SK-N-SH (cell line): ENCODE measurements at regions not wholly inside any gene's neighbourhood (a gene's known extent, or its start where the extent isn't known, plus 50 kb on each side); places are given as distances from the start of the nearest gene placed in this dataset.

Experiments used
- CTCF ChIA-PET: fragments of 300-600, 350-600 bp; formaldehyde crosslinking; extraction: SDS; loops from one replicate; lab custom pipeline; 2021; lab: Yijun Ruan, JAX
- POLR2A ChIA-PET: fragments of 350-600 bp; sonication (Branson Sonifier 250); formaldehyde crosslinking; extraction: SDS; loops from one replicate; lab custom pipeline; 2020; ENCODE audit warnings: antibody characterized with exemption, inconsistent platforms; lab: Yijun Ruan, JAX
- DNase-seq: peaks from one replicate; pipeline ENCODE4 v3.0.0; 2012
- H2AFZ ChIP-seq: fragments of 200-600 bp; sonication (generic); 2 replicates; pipeline ENCODE4 v1.8.1; 2016; ENCODE audit warnings: antibody characterized with exemption, mild to moderate bottlenecking, low read depth
- H3F3A ChIP-seq: fragments of 200-600 bp; sonication (generic); replicated peaks from 2 replicates; pipeline ENCODE3; 2016; ENCODE audit warnings: antibody characterized with exemption, mild to moderate bottlenecking; ENCODE audit not compliant: insufficient read depth
- H3K27ac ChIP-seq, 2 experiments: fragments of 200-500 bp in 1 of 2; fragments of 200-600 bp in 1 of 2; sonication (Bioruptor generic) in 1 of 2; sonication (generic), shearing (Covaris generic) in 1 of 2; 2 replicates each; pipeline versions ENCODE4 v1.5.1 to v1.6.1; 2014 to 2016; ENCODE audit warnings: low read depth in 2 of 2, inconsistent platforms in 1 of 2, low read length in 1 of 2, mild to moderate bottlenecking in 1 of 2, mixed read lengths in 1 of 2
- H3K27me3 ChIP-seq: fragments of 200-600 bp; sonication (generic), shearing (Covaris generic); 2 replicates; pipeline ENCODE4 v1.6.1; 2016; ENCODE audit warnings: mixed run types; ENCODE audit not compliant: insufficient read depth
- H3K36me3 ChIP-seq, 2 experiments: fragments of 200-500 bp in 1 of 2; fragments of 200-600 bp in 1 of 2; sonication (Bioruptor generic) in 1 of 2; sonication (generic) in 1 of 2; replicated peaks in 1 of 2; 2 replicates each; pipeline versions ENCODE3 to v1.5.1; 2014 to 2016; ENCODE audit warnings: low read length in 1 of 2, mild to moderate bottlenecking in 1 of 2; ENCODE audit not compliant: insufficient read depth in 2 of 2, control insufficient read depth in 1 of 2
- H3K4me1 ChIP-seq, 2 experiments: fragments of 200-500 bp in 1 of 2; fragments of 200-600 bp in 1 of 2; sonication (Bioruptor generic) in 1 of 2; sonication (generic), shearing (Covaris generic) in 1 of 2; 2 replicates each; pipeline versions ENCODE4 v1.5.1 to v1.6.1; 2014 to 2016; ENCODE audit warnings: low read depth in 1 of 2, low read length in 1 of 2, mixed run types in 1 of 2; ENCODE audit not compliant: insufficient read depth in 2 of 2, control insufficient read depth in 1 of 2
- H3K4me2 ChIP-seq: fragments of 200-600 bp; sonication (generic), shearing (Covaris generic); 2 replicates; pipeline ENCODE4 v1.6.1; 2017; ENCODE audit warnings: mixed run types
- H3K4me3 ChIP-seq, 2 experiments: fragments of 200-500 bp in 1 of 2; fragments of 200-600 bp in 1 of 2; sonication (Bioruptor generic) in 1 of 2; sonication (generic), shearing (Covaris generic) in 1 of 2; 2 replicates each; pipeline versions ENCODE4 v1.5.1 to v1.8.1; 2014 to 2016; ENCODE audit warnings: low read depth in 2 of 2, inconsistent platforms in 1 of 2, low read length in 1 of 2, mild to moderate bottlenecking in 1 of 2, mixed read lengths in 1 of 2, moderate library complexity in 1 of 2
- H3K79me2 ChIP-seq: fragments of 200-600 bp; sonication (generic); 2 replicates; pipeline ENCODE4 v1.8.1; 2017; ENCODE audit warnings: mild to moderate bottlenecking; ENCODE audit not compliant: insufficient read depth
- H3K9ac ChIP-seq: fragments of 200-600 bp; sonication (generic); 2 replicates; pipeline ENCODE4 v1.6.1; 2017; ENCODE audit warnings: mixed run types
- H3K9me2 ChIP-seq: fragments of 200-600 bp; sonication (generic); 2 replicates; pipeline ENCODE4 v1.6.1; 2017; ENCODE audit warnings: mixed run types
- H3K9me3 ChIP-seq: fragments of 200-600 bp; sonication (generic); 2 replicates; pipeline ENCODE4 v1.6.1; 2017; ENCODE audit warnings: mixed run types, mild to moderate bottlenecking, moderate library complexity
- H4K20me1 ChIP-seq: fragments of 200-600 bp; sonication (generic); 2 replicates; pipeline ENCODE4 v1.6.1; 2017; ENCODE audit warnings: mild to moderate bottlenecking, mixed run types; ENCODE audit not compliant: insufficient read depth
- EP300 ChIP-seq, 2 experiments: IDR thresholded peaks; 2 replicates each; pipeline versions ENCODE4 v1.4.0 to v1.6.1; 2012; ENCODE audit warnings: borderline replicate concordance in 1 of 2, low read depth in 1 of 2, low read length in 1 of 2
- FOSL2 ChIP-seq: IDR thresholded peaks from 2 replicates; pipeline ENCODE4 v1.4.0; 2012; ENCODE audit warnings: low read depth, mild to moderate bottlenecking, moderate library complexity, borderline replicate concordance
- FOXJ3 ChIP-seq: sonication (generic); formaldehyde crosslinking; IDR thresholded peaks from 2 replicates; pipeline ENCODE4 v1.5.1; 2020; ENCODE audit warnings: mild to moderate bottlenecking, missing genetic modification reagents
- NRF1 ChIP-seq: IDR thresholded peaks from 2 replicates; pipeline ENCODE4 v1.6.1; 2012; ENCODE audit warnings: low read depth, mild to moderate bottlenecking, low read length
- RAD21 ChIP-seq: IDR thresholded peaks from 2 replicates; pipeline ENCODE4 v1.6.1; 2012; ENCODE audit warnings: mild to moderate bottlenecking, low read length
- REST ChIP-seq: IDR thresholded peaks from 2 replicates; pipeline ENCODE4 v1.6.1; 2012; ENCODE audit warnings: mild to moderate bottlenecking, low read depth, low read length, moderate library complexity
- SMC3 ChIP-seq: IDR thresholded peaks from 2 replicates; pipeline ENCODE4 v1.6.1; 2012; ENCODE audit warnings: low read depth, low read length, improper control_type of control experiment
- USF2 ChIP-seq: fragments of 150-350 bp; IDR thresholded peaks from 2 replicates; pipeline ENCODE4 v1.6.1; 2017; ENCODE audit warnings: antibody characterized with exemption, low read length, low read depth, borderline replicate concordance
- WGBS: methylation state at CpG from one replicate; pipeline ENCODE4 v1.1.6; 2017; ENCODE audit warnings: low lambda C conversion rate; 5-methylcytosine and 5-hydroxymethylcytosine counted together
- TF ChIP-seq, protein P1 (sequence below): fragments of 200-600 bp; sonication (generic); IDR thresholded peaks from 2 replicates; pipeline ENCODE4 v1.6.1; 2017; ENCODE audit warnings: antibody characterized with exemption, mild to moderate bottlenecking, moderate library complexity

- no peak for TF ChIP-seq USF2
- TF ChIP-seq, all 33 proteins: peak for 0
Observed at GRCh38 chr3:194265996-194266964, 84.8 kb downstream of the CPN2 start (continued).

DNA sequence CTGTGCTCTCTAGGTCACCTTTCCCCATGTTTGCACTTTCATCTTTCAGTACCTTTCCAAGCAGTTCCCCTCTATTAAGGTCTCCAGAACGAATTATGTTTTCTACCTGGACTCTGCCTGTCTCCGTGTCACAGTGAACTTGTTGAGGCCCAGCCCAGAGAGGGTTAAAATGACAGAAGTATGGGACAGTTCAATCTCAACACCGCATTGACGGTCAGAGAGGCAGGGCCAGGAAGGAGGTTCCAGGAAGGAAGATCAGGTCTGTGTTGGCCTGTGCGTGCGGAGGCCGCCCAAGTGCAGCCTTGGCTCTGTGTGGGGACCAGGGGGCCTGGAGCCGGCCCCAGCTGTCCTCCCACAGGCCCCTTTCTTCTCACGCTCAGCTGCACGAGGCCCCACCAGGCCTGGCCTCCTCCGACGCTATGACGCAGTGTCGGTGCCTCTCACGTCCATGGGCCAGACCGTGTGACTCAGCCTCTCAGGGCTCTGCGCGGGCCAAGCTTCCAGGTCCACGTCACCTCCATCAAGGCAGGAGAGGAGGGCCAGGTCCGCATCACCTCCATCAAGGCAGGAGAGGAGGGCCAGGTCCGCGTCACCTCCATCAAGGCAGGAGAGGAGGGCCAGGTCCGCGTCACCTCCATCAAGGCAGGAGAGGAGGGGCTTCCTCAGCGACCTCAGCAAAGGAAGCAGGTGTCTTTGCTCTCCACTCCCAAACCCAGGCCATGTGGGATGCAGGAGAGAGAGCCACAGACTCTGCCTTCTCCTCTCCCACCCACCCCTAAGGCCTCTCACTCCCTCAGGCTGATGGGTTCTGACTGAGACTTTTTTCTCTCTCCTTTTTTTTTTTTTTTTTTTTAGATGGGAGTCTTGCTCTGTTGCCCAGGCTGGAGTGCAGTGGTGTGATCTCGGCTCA lies 83.1 kb downstream of the CPN2 start:
- H3K27ac ChIP-seq = no peak overlapping the region
- no peak for DNase-seq

More for the DNA sequence above, 83.1 kb downstream of the CPN2 start:
- Histone ChIP-seq H4K20me1 (no peaks in the 10 kb centered on the region), H3K9me2 (no peaks in the 10 kb centered on the region), H3K36me3 (no peaks in the 10 kb centered on the region), H3K4me2 (no peak overlapping the region), H3K4me3 (no peak overlapping the region), H3K79me2 (no peaks in the 10 kb centered on the region), H3K27me3 (no peaks in the 10 kb centered on the region), H3K9ac (no peak overlapping the region), H3F3A (no peaks in the 10 kb centered on the region), H3K4me1 (peaks cover 6 to 55% of the 10 kb centered on the region in 2 experiments; a peak in 3 of 4 replicates), H2AFZ (no peak overlapping the region)
- CTCF ChIA-PET = interaction anchor here (1.3 to 3.8 kb wide), 2 partner anchors 47 to 131 kb away, joined by 4 to 22 read pairs; no protein-coding TSS in a partner anchor
- POLR2A ChIA-PET = interaction anchor here (0.7 kb wide), 1 partner anchor 30 kb away, joined by 3 read pairs; no protein-coding TSS in a partner anchor
- 86% methylated on average over 6 of the region's 26 CpGs for WGBS
- no peak for TF ChIP-seq REST
- no peak for TF ChIP-seq NRF1
- no peak for TF ChIP-seq FOSL2
- no peak for TF ChIP-seq RAD21
- TF ChIP-seq, protein P1, sequence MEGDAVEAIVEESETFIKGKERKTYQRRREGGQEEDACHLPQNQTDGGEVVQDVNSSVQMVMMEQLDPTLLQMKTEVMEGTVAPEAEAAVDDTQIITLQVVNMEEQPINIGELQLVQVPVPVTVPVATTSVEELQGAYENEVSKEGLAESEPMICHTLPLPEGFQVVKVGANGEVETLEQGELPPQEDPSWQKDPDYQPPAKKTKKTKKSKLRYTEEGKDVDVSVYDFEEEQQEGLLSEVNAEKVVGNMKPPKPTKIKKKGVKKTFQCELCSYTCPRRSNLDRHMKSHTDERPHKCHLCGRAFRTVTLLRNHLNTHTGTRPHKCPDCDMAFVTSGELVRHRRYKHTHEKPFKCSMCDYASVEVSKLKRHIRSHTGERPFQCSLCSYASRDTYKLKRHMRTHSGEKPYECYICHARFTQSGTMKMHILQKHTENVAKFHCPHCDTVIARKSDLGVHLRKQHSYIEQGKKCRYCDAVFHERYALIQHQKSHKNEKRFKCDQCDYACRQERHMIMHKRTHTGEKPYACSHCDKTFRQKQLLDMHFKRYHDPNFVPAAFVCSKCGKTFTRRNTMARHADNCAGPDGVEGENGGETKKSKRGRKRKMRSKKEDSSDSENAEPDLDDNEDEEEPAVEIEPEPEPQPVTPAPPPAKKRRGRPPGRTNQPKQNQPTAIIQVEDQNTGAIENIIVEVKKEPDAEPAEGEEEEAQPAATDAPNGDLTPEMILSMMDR = no peak
- no peak for TF ChIP-seq FOXJ3
- no peak for TF ChIP-seq SMC3
- TF ChIP-seq USF2 = no peak
- no peak for TF ChIP-seq EP300 (IDR thresholded peaks at IDR 0.05; ENCODE audit: borderline replicate concordance in 1 of 2, low read depth in 1 of 2, low read length in 1 of 2)
- TF ChIP-seq, all 33 proteins: peak for 0
- no peaks in the 10 kb centered on the region for H3K9me3 ChIP-seq
